ENCODE measurements at regions not wholly inside any gene's neighbourhood (a gene's known extent, or its start where the extent isn't known, plus 50 kb on each side); places are given as distances from the start of the nearest gene placed in this dataset.
"Not testable (repeated sequence)": the region's sequence is repeated elsewhere in the genome, so short reads cannot be mapped to it uniquely, and the experiment has no call there.

DNA sequence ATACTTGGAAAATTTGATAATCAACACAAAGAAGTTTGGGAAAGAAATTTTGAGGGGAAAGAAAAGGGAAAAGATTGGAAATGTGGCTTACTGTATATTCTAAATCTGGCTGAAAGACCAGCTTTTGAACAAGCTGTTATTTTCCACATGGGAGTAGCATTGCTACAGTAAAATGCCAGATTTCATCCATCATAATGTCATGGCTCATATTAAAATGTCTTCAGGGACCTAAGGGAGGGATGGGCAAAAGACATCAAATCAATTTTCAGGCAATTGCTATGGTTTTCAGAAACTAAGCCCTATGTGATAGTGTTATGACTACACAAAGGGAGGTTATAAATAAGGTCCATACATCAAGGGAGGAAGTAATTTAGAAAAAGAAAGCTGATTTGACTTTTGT is 1116.9 kb upstream of the CELF2 start:
- FAIRE-seq (no peak), DNase-seq (ENCODE audit: extremely low spot score, insufficient read length, low read depth) (no peak)

- FAIRE-seq, result no peak
- no peak for DNase-seq (ENCODE audit: extremely low spot score, insufficient read length, low read depth)
Measured at GRCh38 chr10:9901971-9902370, 1115.7 kb upstream of the CELF2 start.

GRCh38 chr10:9910446-9910845 is 1107.2 kb upstream of the CELF2 start:
- FAIRE-seq (no peak), DNase-seq (ENCODE audit: extremely low spot score, insufficient read length, low read depth) (no peak)

DNA sequence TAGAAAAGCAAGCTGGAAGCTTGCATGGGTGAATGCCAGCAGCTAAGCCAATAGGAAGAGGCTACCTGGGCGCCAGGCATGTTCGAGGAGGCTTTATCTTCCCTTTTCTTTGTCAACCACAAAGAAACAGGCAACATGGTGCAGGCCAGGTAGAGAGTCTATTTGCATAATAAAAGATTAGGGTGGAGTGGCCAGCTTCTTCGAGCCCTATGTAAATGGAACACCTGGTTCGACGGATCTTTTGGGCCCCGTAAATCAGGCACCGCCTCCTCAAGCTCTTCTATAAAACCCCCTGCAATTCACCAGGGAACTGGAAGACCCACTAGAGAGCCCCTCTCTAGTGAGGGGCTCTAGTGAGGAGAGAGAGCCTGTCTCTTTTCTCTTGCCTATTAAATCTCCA is 1106.2 kb upstream of the CELF2 start:
- FAIRE-seq (no peak), DNase-seq (ENCODE audit: extremely low spot score, insufficient read length, low read depth) (no peak)

- DNase-seq (ENCODE audit: extremely low spot score, insufficient read length, low read depth) (no peak), FAIRE-seq (no peak)
Measured at GRCh38 chr10:9913876-9914514, 1103.7 kb upstream of the CELF2 start.

DNA sequence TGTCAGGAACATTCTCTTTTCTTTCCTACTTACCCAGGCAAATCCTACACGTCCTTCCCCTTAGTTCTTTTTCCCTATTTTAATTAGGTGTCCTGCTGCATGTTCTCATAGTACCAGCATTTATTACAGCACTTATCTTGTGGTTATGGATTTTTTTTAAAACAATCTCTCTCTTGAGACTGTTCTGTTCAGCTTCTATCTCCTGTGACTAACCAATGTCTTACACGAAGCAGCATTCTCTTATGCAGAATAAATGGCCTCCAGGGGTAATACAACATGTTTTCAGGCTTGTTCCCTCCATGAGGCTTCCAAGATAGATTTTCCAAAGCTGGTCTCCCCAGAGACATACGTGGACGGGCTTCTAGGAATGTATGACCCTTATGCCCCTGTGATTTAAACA is 1096.1 kb upstream of the CELF2 start:
- DNase-seq (ENCODE audit: extremely low spot score, insufficient read length, low read depth) (no peak), FAIRE-seq (no peak)

DNA sequence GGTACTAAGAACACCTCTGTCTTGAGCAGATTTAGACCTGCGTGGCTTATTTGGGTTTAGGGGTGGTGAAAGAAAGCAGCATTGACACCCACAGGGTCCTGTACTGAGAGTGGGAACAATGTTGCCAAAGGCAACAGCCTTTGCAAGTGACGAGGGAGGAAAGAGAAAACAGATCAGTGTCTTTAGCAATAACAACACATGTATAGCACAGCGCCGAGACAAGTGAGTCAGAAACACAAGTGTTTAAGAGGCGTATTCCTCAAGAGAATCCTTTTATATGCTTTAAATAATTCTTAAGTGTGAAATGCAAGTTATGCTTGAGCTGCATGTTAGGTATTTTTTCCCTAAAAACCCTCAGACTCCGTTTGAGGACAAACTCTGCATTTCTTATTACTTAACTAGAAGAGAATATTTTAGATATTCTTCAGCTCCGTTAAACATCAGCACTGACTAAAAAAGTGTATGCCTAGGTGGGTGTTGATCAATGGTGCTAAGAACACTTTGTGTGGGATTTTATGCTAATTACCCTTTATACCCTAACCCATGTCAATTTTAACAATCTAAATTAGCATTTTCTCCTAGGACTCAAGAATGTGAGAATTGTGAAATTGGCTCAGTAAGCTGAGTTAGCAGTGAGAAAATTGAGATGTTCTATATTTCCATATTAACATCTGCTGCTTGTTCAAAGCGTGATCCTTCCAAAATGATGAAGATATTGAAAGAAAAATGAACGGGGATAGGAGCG is 1095.4 kb upstream of the CELF2 start:
- DNase-seq (ENCODE audit: extremely low spot score, insufficient read length, low read depth) (no peak), FAIRE-seq (no peak)

GRCh38 chr10:9926003-9926402 is 1091.7 kb upstream of the CELF2 start:
- FAIRE-seq (no peak), DNase-seq (ENCODE audit: extremely low spot score, insufficient read length, low read depth) (no peak)

GRCh38 chr10:9926881-9927280 is 1090.8 kb upstream of the CELF2 start:
- FAIRE-seq (no peak), DNase-seq (ENCODE audit: extremely low spot score, insufficient read length, low read depth) (no peak)

GRCh38 chr10:9939716-9940115 is 1078.0 kb upstream of the CELF2 start:
- DNase-seq (ENCODE audit: extremely low spot score, insufficient read length, low read depth), result no peak
- no peak for FAIRE-seq

DNA sequence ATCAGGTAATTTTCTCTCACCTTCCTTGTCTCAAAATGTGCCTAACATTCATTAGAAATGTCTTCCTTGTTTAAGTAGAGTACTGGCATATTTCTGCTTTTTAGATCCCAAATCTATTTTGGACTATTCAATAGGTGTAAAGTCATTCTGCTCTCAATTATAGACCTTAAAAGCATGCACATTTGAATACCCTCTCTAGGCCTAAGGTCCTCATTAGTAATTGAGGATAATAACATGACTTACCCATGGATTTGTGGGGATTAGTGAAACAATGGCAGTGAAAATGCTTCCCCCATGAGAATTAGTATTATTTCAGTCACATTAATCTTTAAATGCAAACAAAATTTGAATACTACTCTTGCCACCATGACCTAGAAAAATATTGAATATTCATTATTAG is 1073.0 kb upstream of the CELF2 start:
- DNase-seq (ENCODE audit: extremely low spot score, insufficient read length, low read depth) (no peak), FAIRE-seq (no peak)

DNA sequence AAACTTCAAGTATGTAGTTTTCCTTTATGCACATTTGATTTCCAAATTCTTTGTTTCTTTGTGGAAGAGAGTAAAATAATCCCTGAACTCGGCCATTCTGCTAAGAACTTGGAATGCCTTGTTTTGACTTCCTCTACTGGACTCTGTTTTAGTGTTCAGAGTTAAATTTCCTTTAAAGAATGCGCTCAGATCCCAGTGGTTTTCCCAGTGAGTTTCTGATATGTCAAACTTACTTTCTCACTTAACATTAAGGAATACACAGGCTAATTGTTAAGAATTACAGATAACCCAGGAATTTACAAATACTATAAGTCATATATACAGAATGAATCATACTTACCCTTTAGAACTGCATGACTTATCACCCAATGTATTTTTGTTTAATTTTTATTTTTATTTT is 1067.6 kb upstream of the CELF2 start:
- FAIRE-seq (no peak), DNase-seq (ENCODE audit: extremely low spot score, insufficient read length, low read depth) (no peak)

GRCh38 chr10:9951481-9952257 is 1066.0 kb upstream of the CELF2 start:
- FAIRE-seq, result no peak
- no peak for DNase-seq (ENCODE audit: extremely low spot score, insufficient read length, low read depth)

DNA sequence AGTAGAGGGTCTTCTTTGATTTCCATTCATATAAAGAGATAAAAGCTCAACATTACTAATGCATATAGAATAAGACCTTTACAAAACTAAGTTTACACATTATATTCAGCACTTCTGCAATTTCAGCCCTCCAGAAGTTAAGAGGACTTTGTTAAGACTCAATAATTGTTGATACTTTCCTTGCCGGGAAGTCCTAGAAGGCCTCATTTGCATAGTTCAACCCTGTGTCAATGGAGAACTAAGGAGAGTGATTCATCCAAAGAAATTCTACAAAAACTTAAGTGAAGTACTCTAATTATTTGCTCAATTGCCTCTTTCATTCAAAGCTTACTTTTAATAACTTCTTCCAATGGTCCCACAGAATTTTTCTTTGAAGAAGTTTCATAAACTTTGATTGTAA is 1060.3 kb upstream of the CELF2 start:
- FAIRE-seq (no peak), DNase-seq (ENCODE audit: extremely low spot score, insufficient read length, low read depth) (no peak)

DNA sequence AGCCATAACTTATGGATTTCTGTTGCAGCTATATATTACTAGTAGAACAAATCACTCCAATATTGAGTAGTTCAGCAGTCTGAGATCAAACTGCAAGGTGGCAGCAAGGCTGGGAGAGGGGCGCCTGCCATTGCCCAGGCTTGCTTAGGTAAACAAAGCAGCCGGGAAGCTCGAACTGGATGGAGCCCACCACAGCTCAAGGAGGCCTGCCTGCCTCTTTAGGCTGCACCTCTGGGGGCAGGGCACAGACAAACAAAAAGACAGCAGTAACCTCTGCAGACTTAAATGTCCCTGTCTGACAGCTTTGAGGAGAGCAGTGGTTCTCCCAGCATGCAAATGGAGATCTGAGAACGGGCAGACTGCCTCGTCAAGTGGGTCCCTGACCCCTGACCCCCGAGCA is 1059.8 kb upstream of the CELF2 start:
- not testable (repeated sequence) for FAIRE-seq; DNase-seq (ENCODE audit: extremely low spot score, insufficient read length, low read depth)

- FAIRE-seq, result no peak
- no peak for DNase-seq (ENCODE audit: extremely low spot score, insufficient read length, low read depth)
Measured at GRCh38 chr10:9965341-9965740, 1052.3 kb upstream of the CELF2 start.

- no peak for FAIRE-seq
Measured at GRCh38 chr10:9986786-9987185, 1030.9 kb upstream of the CELF2 start.

GRCh38 chr10:9987197-9987596 is 1030.5 kb upstream of the CELF2 start:
- DNase-seq (ENCODE audit: extremely low spot score, insufficient read length, low read depth) (no peak), FAIRE-seq (no peak)

More at GRCh38 chr10:9986786-9987185, 1030.9 kb upstream of the CELF2 start:
- DNase-seq (ENCODE audit: extremely low spot score, insufficient read length, low read depth), result no peak

GRCh38 chr10:9992661-9993060 is 1025.0 kb upstream of the CELF2 start:
- FAIRE-seq (no peak), DNase-seq (ENCODE audit: extremely low spot score, insufficient read length, low read depth) (no peak)

DNA sequence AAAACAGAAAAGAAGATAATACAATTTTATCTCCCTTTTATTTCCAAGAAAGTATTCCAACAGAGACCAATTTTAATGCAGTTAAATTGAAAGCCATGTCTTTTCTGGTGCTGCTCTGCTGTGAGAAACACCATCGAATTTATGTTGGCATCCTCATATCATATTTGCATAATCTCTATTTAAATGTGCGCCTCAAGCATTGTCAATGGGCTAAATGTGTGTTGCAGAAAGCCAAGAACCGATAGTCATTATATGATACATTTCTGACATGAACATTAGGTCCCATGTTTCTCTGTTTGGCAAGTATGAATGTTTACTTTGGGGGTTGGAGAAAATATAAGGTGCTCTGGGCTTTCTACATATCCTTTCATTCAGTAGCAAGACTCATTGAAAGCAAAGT is 1023.5 kb upstream of the CELF2 start:
- no peak for FAIRE-seq
- no peak for DNase-seq (ENCODE audit: extremely low spot score, insufficient read length, low read depth)

DNA sequence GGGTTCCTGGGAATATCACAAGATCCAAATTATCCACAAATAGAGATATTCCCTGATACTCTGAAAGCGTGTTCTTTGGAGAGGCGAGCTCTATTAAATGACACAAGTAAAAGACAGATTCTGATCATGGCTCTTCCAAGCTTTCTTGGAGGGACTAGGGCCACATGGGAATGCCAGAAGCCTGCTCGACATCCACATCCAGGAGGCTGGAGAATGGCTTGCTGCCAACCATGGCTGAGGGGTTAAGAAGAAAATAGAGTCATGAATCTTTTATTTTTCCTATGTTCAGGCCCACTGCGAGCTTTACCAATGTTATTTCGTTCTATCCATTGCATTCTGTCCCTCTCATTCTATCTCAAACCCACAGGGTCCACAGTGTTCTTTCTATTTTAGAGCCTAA is 1018.0 kb upstream of the CELF2 start:
- no peak for DNase-seq (ENCODE audit: extremely low spot score, insufficient read length, low read depth)
- no peak for FAIRE-seq

Data from GM18507 (cell line).